WTC11 (cell line): ENCODE measurements at regions not wholly inside any gene's neighbourhood (a gene's known extent, or its start where the extent isn't known, plus 50 kb on each side); places are given as distances from the start of the nearest gene placed in this dataset.

Experiments
- ATAC-seq: fragments of 200-7000 bp; cut with Tn5 transposase; 2 replicates; pipeline ENCODE4 v1.10.0; 2021; ENCODE audit warnings: mild to moderate bottlenecking, moderate library complexity
- CTCF ChIA-PET: fragments of 300-600 bp; sonication (Branson Sonifier 250); formaldehyde crosslinking; loops from one replicate; lab custom pipeline; 2021; ENCODE audit warnings: antibody characterized with exemption; lab: Charles Lee
- POLR2A ChIA-PET: fragments of 350-600 bp; sonication (Branson Sonifier 250); formaldehyde crosslinking; loops from one replicate; lab custom pipeline; 2021; ENCODE audit warnings: antibody characterized with exemption; lab: Charles Lee
- DNase-seq: peaks from one replicate; pipeline ENCODE4 v3.0.0; 2021; ENCODE audit warnings: low spot score
- H3K27ac Mint-ChIP-seq: 2 replicates; pipeline ENCODE4 v1.8.0; 2021; ENCODE audit warnings: mixed read lengths
- H3K27me3 Mint-ChIP-seq: 2 replicates; pipeline ENCODE4 v1.8.0; 2021; ENCODE audit warnings: low read depth, mild to moderate bottlenecking, moderate library complexity, mixed read lengths
- H3K36me3 Mint-ChIP-seq: 2 replicates; pipeline ENCODE4 v1.8.0; 2021; ENCODE audit warnings: mixed read lengths
- H3K4me1 Mint-ChIP-seq: 2 replicates; pipeline ENCODE4 v1.8.0; 2022; ENCODE audit warnings: mixed read lengths
- H3K4me3 Mint-ChIP-seq: 2 replicates; pipeline ENCODE4 v1.8.0; 2021; ENCODE audit warnings: mild to moderate bottlenecking, moderate library complexity, mixed read lengths
- H3K9me3 Mint-ChIP-seq: 2 replicates; pipeline ENCODE4 v1.8.0; 2021; ENCODE audit warnings: mixed read lengths
- CDX4 ChIP-seq: fragments of 250-450 bp; sonication (Bioruptor Pico); IDR thresholded peaks from 2 replicates; pipeline ENCODE4 v1.9.0; 2021; ENCODE audit warnings: moderate library complexity, mild to moderate bottlenecking, inconsistent platforms, borderline replicate concordance
- CREM ChIP-seq: sonication (generic); formaldehyde crosslinking; IDR thresholded peaks from 2 replicates; pipeline ENCODE4 v1.8.1; 2022; ENCODE audit warnings: mild to moderate bottlenecking, missing genetic modification reagents, moderate library complexity
- FOXJ3 ChIP-seq: sonication (generic); formaldehyde crosslinking; IDR thresholded peaks from 2 replicates; pipeline ENCODE4 v1.9.0; 2021; ENCODE audit warnings: missing genetic modification reagents, mild to moderate bottlenecking, borderline replicate concordance
- FOXK1 ChIP-seq: sonication (generic); formaldehyde crosslinking; IDR thresholded peaks from 2 replicates; pipeline ENCODE4 v1.8.0; 2022; ENCODE audit warnings: mild to moderate bottlenecking, moderate library complexity, missing genetic modification reagents
- FOXP1 ChIP-seq: sonication (generic); formaldehyde crosslinking; IDR thresholded peaks from 2 replicates; pipeline ENCODE4 v1.8.0; 2022; ENCODE audit warnings: missing genetic modification reagents, mild to moderate bottlenecking, moderate library complexity, borderline replicate concordance
- GTF2I ChIP-seq: fragments of 250-450 bp; sonication (Bioruptor Pico); conservative IDR thresholded peaks from 2 replicates; pipeline ENCODE4 v1.4.0; 2021; ENCODE audit warnings: mild to moderate bottlenecking
- IRF2 ChIP-seq: sonication (generic); formaldehyde crosslinking; IDR thresholded peaks from 2 replicates; pipeline ENCODE4 v1.8.0; 2022; ENCODE audit warnings: low read depth, missing genetic modification reagents, borderline replicate concordance
- NR1H2 ChIP-seq: sonication (generic); formaldehyde crosslinking; IDR thresholded peaks from 2 replicates; pipeline ENCODE4 v1.9.0; 2021; ENCODE audit warnings: mild to moderate bottlenecking, moderate library complexity, missing genetic modification reagents
- PRDM15 ChIP-seq: sonication (generic); formaldehyde crosslinking; IDR thresholded peaks from 2 replicates; pipeline ENCODE4 v1.8.0; 2022; ENCODE audit warnings: missing genetic modification reagents
- SMAD4 ChIP-seq: sonication (generic); formaldehyde crosslinking; IDR thresholded peaks from 2 replicates; pipeline ENCODE4 v1.8.0; 2022; ENCODE audit warnings: mild to moderate bottlenecking, missing genetic modification reagents
- SP1 ChIP-seq: sonication (generic); formaldehyde crosslinking; conservative IDR thresholded peaks from 2 replicates; pipeline ENCODE4 v1.8.1; 2022; ENCODE audit warnings: missing genetic modification reagents
- TEAD1 ChIP-seq: sonication (generic); formaldehyde crosslinking; IDR thresholded peaks from 2 replicates; pipeline ENCODE4 v1.8.0; 2022; ENCODE audit warnings: mild to moderate bottlenecking, missing genetic modification reagents
- ZBTB21 ChIP-seq: sonication (generic); formaldehyde crosslinking; IDR thresholded peaks from 2 replicates; pipeline ENCODE4 v1.8.1; 2023; ENCODE audit warnings: mild to moderate bottlenecking, missing genetic modification reagents, borderline replicate concordance
- ZNF532 ChIP-seq: fragments of 250-450 bp; sonication (Bioruptor Pico); IDR thresholded peaks from 2 replicates; pipeline ENCODE4 v1.9.0; 2021; ENCODE audit warnings: mild to moderate bottlenecking, borderline replicate concordance
- TF ChIP-seq, protein P1 (sequence below): sonication (generic); formaldehyde crosslinking; IDR thresholded peaks from 2 replicates; pipeline ENCODE4 v1.8.0; 2022; ENCODE audit warnings: mild to moderate bottlenecking, missing genetic modification reagents
- TF ChIP-seq, protein P2 (sequence below): sonication (generic); formaldehyde crosslinking; IDR thresholded peaks from 2 replicates; pipeline ENCODE4 v1.8.1; 2022; ENCODE audit warnings: low read depth, missing genetic modification reagents, borderline replicate concordance
- TF ChIP-seq, protein P3 (sequence below): sonication (generic); formaldehyde crosslinking; IDR thresholded peaks from 2 replicates; pipeline ENCODE4 v1.8.1; 2022; ENCODE audit warnings: mild to moderate bottlenecking, moderate library complexity, missing genetic modification reagents
- TF ChIP-seq, protein P4 (sequence below): sonication (generic); formaldehyde crosslinking; IDR thresholded peaks from 2 replicates; pipeline ENCODE4 v1.8.0; 2023; ENCODE audit warnings: missing genetic modification reagents

DNA sequence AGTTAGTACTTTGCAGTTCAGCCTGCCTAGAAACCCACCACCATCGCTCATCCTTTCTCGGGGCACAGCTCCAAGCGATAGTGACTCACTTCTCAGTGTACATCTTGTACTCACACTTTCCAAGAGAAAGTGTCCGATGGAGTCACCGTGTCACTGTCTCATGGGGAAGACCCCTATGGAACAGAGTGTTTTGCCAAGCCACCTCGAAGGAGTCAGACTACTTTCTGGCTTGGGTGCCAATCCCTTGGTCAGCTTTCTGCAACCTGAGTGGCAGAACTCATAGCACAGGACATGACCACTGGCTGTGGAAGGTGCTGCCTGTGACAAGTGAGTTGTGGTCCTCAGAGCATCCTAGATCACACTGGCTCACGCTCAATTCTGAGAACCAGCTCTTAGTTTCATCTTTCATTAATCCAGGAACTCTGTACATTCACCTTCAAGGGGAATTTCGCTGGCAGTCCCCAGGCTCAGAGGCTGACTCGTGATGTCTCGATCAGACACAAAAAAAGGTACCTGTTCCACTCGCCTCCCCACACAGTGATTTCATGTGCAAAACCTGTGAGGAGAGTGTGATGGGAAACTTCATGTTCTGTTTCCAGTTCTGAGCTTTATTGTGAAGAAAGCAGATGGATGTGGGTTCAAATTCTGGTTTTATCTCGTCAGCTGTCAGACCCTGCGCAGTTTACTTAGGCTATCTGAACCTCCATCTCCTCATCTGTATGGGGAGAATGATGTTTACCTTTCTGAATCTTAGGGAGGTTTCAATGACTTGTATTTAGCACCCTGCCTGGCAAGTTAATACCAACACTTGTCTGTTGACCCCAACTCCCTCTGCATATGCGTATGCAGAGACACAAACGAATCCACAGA, 127.3 kb upstream of the CCND2 start:
- Mint-ChIP-seq H3K9me3 (peaks cover 19% of the 10 kb centered on the region), H3K4me3 (no peak overlapping the region), H3K27ac (no peak overlapping the region; the same call in none of the 2 replicates), H3K36me3 (peaks cover 11% of the 10 kb centered on the region), H3K4me1 (peaks cover 39% of the 10 kb centered on the region), H3K27me3 (peaks cover 29% of the 10 kb centered on the region)
- ATAC-seq (peak; percentile 50; the same call in 1 of the 2 replicates), DNase-seq (no peak)
- POLR2A ChIA-PET, result interaction anchor here (0.7 to 1.1 kb wide), 3 partner anchors 19 to 129 kb away, joined by 3 to 5 read pairs (median 3); no protein-coding TSS in a partner anchor
- TF ChIP-seq SMAD4 (CRISPR knock-in tag), result no peak
- TF ChIP-seq, protein P1, sequence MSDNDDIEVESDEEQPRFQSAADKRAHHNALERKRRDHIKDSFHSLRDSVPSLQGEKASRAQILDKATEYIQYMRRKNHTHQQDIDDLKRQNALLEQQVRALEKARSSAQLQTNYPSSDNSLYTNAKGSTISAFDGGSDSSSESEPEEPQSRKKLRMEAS (CRISPR knock-in tag), result no peak
- TF ChIP-seq CDX4, result no peak
- CTCF ChIA-PET, result interaction anchor here (1.1 to 2.0 kb wide), 3 partner anchors 18 to 83 kb away, joined by 3 to 8 read pairs (median 4); no protein-coding TSS in a partner anchor

DNA sequence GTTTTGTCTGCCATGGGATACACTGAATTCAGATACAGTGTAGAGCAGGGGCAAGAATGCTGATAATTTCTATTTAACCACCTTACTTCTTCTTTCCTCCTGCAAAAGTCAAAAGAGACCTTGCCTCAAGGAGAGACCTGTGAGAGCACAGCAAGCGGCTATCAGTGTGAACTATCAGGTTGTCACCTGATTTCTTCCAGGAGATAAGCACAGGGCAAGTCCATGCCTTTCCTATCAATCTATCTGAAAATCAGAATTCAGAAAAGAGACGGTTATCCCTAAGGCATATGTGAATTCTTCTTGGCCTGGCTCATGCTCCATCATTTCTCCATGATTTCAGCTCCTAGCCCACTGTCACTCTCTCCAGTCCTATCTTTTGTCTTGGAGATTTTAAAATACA, 128.9 kb upstream of the CCND2 start:
- ChIA-PET CTCF (interaction anchor here (2.0 kb wide), 1 partner anchor 20 kb away, joined by 8 read pairs; no protein-coding TSS in a partner anchor), POLR2A (no interaction called here)
- Mint-ChIP-seq H3K9me3 (peaks cover 11% of the 10 kb centered on the region), H3K27ac (no peak overlapping the region), H3K4me3 (no peak overlapping the region), H3K36me3 (peaks cover 11% of the 10 kb centered on the region), H3K4me1 (peaks cover 50% of the 10 kb centered on the region), H3K27me3 (peaks cover 29% of the 10 kb centered on the region)
- no peak for ATAC-seq
- no peak for TF ChIP-seq FOXK1
- TF ChIP-seq NR1H2 (CRISPR knock-in tag), result no peak
- TF ChIP-seq GTF2I (CRISPR knock-in tag), result no peak
- TF ChIP-seq SP1 (CRISPR knock-in tag), result no peak
- TF ChIP-seq, protein P2, sequence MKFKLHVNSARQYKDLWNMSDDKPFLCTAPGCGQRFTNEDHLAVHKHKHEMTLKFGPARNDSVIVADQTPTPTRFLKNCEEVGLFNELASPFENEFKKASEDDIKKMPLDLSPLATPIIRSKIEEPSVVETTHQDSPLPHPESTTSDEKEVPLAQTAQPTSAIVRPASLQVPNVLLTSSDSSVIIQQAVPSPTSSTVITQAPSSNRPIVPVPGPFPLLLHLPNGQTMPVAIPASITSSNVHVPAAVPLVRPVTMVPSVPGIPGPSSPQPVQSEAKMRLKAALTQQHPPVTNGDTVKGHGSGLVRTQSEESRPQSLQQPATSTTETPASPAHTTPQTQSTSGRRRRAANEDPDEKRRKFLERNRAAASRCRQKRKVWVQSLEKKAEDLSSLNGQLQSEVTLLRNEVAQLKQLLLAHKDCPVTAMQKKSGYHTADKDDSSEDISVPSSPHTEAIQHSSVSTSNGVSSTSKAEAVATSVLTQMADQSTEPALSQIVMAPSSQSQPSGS (CRISPR knock-in tag), result no peak
- TF ChIP-seq PRDM15 (CRISPR knock-in tag), result no peak
- no peak for TF ChIP-seq FOXJ3 (CRISPR knock-in tag)
- no peak for DNase-seq

DNA sequence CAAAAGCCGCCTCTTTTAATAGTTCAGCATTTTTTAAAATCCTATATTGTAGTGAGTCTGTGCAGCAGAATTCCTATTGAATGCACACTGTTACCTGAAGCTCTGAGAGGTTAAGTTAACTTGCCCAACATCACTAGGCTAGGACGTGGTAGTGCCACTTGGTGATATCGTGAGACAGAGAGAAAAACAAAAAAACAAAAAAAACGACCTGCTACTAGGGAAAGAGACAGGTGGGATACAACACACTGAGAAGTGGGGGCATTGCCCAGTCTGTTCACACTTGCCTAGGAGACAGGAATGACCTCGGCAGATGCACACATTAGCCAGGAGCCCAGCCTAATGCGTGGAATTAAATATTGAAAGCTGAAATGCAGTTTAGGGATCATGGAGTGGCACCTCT, 129.7 kb upstream of the CCND2 start:
- ChIA-PET POLR2A (no interaction called here), CTCF (interaction anchor here (0.6 to 1.3 kb wide), 4 partner anchors 40 to 180 kb away, joined by 3 to 7 read pairs (median 3); no protein-coding TSS in a partner anchor)
- no peak for ATAC-seq
- peaks cover 56% of the 10 kb centered on the region for H3K4me1 Mint-ChIP-seq
- H3K36me3 Mint-ChIP-seq, result peaks cover 13% of the 10 kb centered on the region
- peaks cover 11% of the 10 kb centered on the region for H3K9me3 Mint-ChIP-seq
- H3K27me3 Mint-ChIP-seq, result peaks cover 29% of the 10 kb centered on the region
- no peak overlapping the region for H3K27ac Mint-ChIP-seq
- no peak for DNase-seq
- no peak overlapping the region for H3K4me3 Mint-ChIP-seq
- TF ChIP-seq, protein P3, sequence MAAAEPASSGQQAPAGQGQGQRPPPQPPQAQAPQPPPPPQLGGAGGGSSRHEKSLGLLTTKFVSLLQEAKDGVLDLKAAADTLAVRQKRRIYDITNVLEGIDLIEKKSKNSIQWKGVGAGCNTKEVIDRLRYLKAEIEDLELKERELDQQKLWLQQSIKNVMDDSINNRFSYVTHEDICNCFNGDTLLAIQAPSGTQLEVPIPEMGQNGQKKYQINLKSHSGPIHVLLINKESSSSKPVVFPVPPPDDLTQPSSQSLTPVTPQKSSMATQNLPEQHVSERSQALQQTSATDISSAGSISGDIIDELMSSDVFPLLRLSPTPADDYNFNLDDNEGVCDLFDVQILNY (CRISPR knock-in tag), result no peak
- no peak for TF ChIP-seq ZBTB21 (CRISPR knock-in tag)
- TF ChIP-seq IRF2 (CRISPR knock-in tag), result no peak
- no peak for TF ChIP-seq ZNF532 (CRISPR knock-in tag)
- TF ChIP-seq, protein P4, sequence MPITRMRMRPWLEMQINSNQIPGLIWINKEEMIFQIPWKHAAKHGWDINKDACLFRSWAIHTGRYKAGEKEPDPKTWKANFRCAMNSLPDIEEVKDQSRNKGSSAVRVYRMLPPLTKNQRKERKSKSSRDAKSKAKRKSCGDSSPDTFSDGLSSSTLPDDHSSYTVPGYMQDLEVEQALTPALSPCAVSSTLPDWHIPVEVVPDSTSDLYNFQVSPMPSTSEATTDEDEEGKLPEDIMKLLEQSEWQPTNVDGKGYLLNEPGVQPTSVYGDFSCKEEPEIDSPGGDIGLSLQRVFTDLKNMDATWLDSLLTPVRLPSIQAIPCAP (CRISPR knock-in tag), result no peak
- TF ChIP-seq TEAD1 (CRISPR knock-in tag), result no peak
- TF ChIP-seq CREM (CRISPR knock-in tag), result no peak
- no peak for TF ChIP-seq FOXP1 (CRISPR knock-in tag)
